Large intestine (tissue), 3 donors: ENCODE measurements at regions not wholly inside any gene's neighbourhood (a gene's known extent, or its start where the extent isn't known, plus 50 kb on each side); places are given as distances from the start of the nearest gene placed in this dataset.

Experiments used
- DNase-seq, 2 donors: peaks; one replicate each; pipeline versions ENCODE4 v3.0.0 to v3.0.0-alpha.2; 2013
- H3K27ac ChIP-seq: one replicate; pipeline ENCODE4 v1.5.1; 2013; ENCODE audit warnings: low read length
- H3K27me3 ChIP-seq: 2 replicates; pipeline ENCODE4 v1.6.1; 2013; ENCODE audit warnings: low read length; ENCODE audit not compliant: control insufficient read depth, insufficient read depth
- H3K36me3 ChIP-seq: 2 replicates; pipeline ENCODE4 v1.6.1; 2013; ENCODE audit warnings: low read length; ENCODE audit not compliant: control insufficient read depth, insufficient read depth
- H3K4me1 ChIP-seq: one replicate; pipeline ENCODE4 v1.6.1; 2013; ENCODE audit warnings: low read length; ENCODE audit not compliant: control insufficient read depth, insufficient read depth
- H3K4me3 ChIP-seq: one replicate; pipeline ENCODE4 v1.5.1; 2013; ENCODE audit warnings: low read length
- H3K9me3 ChIP-seq: one replicate; pipeline ENCODE4 v1.6.1; 2013; ENCODE audit warnings: mild to moderate bottlenecking, low read depth, low read length, moderate library complexity; ENCODE audit not compliant: control insufficient read depth
- WGBS: methylation state at CpG from one replicate; pipeline ENCODE4 v1.1.5; 2013; ENCODE audit warnings: low lambda C conversion rate; ENCODE audit not compliant: insufficient coverage; 5-methylcytosine and 5-hydroxymethylcytosine counted together

DNA sequence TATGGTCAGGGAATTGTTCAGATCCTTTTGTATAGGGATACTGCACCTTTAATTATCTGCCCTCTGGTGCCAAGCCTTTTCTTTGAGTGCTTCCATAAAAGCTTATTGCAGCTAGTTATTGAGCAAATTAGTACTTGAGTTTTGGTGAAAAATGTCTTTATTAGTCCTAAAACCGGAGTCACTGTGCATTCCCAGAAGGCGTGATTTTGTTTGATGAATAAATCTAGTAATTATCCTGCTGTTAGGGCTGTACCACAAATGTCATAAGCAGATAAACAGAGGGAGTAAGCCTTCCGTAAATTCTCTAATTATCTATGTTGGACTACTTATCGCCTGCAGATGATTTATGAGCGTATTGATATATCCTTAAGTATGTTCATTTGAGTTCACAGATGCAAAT is 620.7 kb upstream of the ARRDC3 start:
- Histone ChIP-seq H3K9me3 (no peaks in the 10 kb centered on the region), H3K27ac (no peak overlapping the region), H3K4me1 (no peaks in the 10 kb centered on the region), H3K27me3 (no peaks in the 10 kb centered on the region), H3K36me3 (no peaks in the 10 kb centered on the region), H3K4me3 (no peak overlapping the region)
- no peak for DNase-seq
- WGBS, result 10% methylated on average over 2 of the region's 5 CpGs

GRCh38 chr5:92002721-92003274 is 619.7 kb upstream of the ARRDC3 start:
- Histone ChIP-seq H3K4me1 (no peaks in the 10 kb centered on the region), H3K27ac (no peak overlapping the region), H3K36me3 (no peaks in the 10 kb centered on the region), H3K27me3 (no peaks in the 10 kb centered on the region), H3K4me3 (no peak overlapping the region), H3K9me3 (no peaks in the 10 kb centered on the region)
- no peak for DNase-seq
- 87% methylated on average over 4 of the region's 4 CpGs for WGBS

DNA sequence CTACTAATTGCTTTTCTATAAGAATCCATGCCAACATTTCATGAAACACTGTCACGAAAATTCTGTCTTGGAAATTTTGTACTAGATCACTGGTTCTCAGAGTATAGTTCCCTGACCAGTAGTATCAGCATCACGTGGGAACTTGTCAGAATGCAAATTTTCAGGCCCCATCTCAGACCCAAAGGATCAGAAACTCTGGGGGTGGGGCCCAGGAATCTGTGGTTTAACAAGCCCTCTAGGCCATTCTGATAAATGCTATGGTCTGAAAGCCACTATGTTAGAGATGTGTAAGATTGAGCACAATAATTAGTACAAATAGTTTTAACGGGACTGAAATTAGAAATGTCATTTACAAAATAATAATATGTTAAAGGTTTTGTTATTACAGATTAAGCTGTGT is 615.7 kb upstream of the ARRDC3 start:
- no peak for DNase-seq
- H3K9me3 ChIP-seq, result no peaks in the 10 kb centered on the region
- no peak overlapping the region for H3K4me3 ChIP-seq
- H3K36me3 ChIP-seq, result no peaks in the 10 kb centered on the region
- no peaks in the 10 kb centered on the region for H3K4me1 ChIP-seq
- H3K27me3 ChIP-seq, result no peaks in the 10 kb centered on the region
- 80% methylated on average over 1 of the region's 3 CpGs for WGBS
- no peak overlapping the region for H3K27ac ChIP-seq

DNA sequence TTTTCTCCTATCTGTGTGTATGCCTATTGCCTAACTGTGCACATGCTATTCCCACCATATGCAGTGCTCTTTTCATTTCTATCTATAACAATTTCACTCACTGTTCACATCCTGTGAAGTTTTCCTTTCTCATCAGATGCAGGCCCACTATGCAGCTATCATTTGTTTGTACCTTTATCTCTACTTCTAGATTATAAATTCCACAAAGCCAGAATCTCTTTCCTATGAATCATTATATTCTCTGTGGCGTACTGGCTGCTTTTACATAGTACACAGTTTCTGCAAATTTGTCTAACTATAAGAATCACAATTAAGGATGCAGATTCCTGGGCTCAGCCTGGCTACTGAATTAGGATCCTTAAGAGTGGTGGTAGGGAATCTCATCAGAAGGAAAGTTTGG is 600.8 kb upstream of the ARRDC3 start:
- H3K4me1 ChIP-seq, result no peaks in the 10 kb centered on the region
- no peaks in the 10 kb centered on the region for H3K9me3 ChIP-seq
- H3K4me3 ChIP-seq, result no peak overlapping the region
- no peaks in the 10 kb centered on the region for H3K36me3 ChIP-seq
- DNase-seq, result no peak
- H3K27me3 ChIP-seq, result no peaks in the 10 kb centered on the region
- H3K27ac ChIP-seq, result no peak overlapping the region
- WGBS, result 86% methylated on average over 1 of the region's 1 CpG

- H3K27me3 ChIP-seq, result no peaks in the 10 kb centered on the region
- no peaks in the 10 kb centered on the region for H3K36me3 ChIP-seq
- H3K4me3 ChIP-seq, result no peak overlapping the region
- WGBS, result 95% methylated on average over 2 of the region's 2 CpGs
- no peaks in the 10 kb centered on the region for H3K9me3 ChIP-seq
- no peak overlapping the region for H3K27ac ChIP-seq
- DNase-seq, result no peak
- no peaks in the 10 kb centered on the region for H3K4me1 ChIP-seq
Observed at GRCh38 chr5:91978221-91978882, 595.2 kb upstream of the ARRDC3 start.

DNA sequence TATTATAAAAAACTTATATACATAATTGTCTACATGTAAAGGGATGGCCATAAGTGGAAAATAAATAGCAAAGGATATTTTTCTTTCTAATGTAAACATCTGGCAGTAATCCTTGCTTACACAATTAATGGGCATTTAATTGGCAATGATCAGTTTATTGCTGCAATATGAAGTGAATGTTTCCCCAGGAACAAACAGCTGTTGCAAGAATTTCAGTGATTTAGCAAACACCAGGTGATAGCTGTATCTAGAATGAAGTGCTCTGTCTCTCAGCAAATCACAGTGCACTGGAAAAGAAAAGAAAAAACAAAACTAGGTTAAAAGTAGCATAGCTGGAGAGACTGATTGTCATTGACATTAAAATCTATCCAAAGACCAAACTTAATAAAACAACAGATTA is 594.5 kb upstream of the ARRDC3 start:
- Histone ChIP-seq H3K9me3 (no peaks in the 10 kb centered on the region), H3K27ac (no peak overlapping the region), H3K27me3 (no peaks in the 10 kb centered on the region), H3K36me3 (no peaks in the 10 kb centered on the region), H3K4me3 (no peak overlapping the region), H3K4me1 (no peaks in the 10 kb centered on the region)
- no peak for DNase-seq

DNA sequence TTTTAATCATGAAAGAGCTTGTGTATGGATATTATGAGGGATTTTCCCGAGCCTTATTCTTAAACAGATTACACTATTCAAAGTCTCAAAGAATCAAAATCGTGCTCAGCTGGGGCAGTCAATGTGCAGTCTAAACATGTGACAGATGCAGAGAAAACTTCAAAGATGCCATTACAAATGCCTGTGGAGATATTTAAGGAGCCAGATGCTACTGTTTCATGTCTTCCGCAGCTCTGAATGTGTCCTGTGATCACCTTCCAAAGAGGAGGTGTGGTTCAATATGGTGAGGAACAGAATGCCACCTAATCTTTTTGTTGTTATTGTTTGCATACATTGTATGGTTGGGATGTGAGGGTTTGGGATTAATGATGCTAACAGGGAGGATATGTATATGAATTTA is 593.3 kb upstream of the ARRDC3 start:
- no peak overlapping the region for H3K27ac ChIP-seq
- H3K36me3 ChIP-seq, result no peaks in the 10 kb centered on the region
- H3K27me3 ChIP-seq, result no peaks in the 10 kb centered on the region
- DNase-seq, result no peak
- no peak overlapping the region for H3K4me3 ChIP-seq
- no peaks in the 10 kb centered on the region for H3K9me3 ChIP-seq
- WGBS, result no CpG with 5 or more reads among the region's 3 CpGs
- H3K4me1 ChIP-seq, result no peaks in the 10 kb centered on the region

- WGBS, result 88% methylated on average over 1 of the region's 1 CpG
- Histone ChIP-seq H3K36me3 (no peaks in the 10 kb centered on the region), H3K4me3 (no peak overlapping the region), H3K27me3 (no peaks in the 10 kb centered on the region), H3K9me3 (no peaks in the 10 kb centered on the region), H3K27ac (no peak overlapping the region), H3K4me1 (no peaks in the 10 kb centered on the region)
- DNase-seq, result no peak
Observed at GRCh38 chr5:91963166-91963565, 580.0 kb upstream of the ARRDC3 start.

DNA sequence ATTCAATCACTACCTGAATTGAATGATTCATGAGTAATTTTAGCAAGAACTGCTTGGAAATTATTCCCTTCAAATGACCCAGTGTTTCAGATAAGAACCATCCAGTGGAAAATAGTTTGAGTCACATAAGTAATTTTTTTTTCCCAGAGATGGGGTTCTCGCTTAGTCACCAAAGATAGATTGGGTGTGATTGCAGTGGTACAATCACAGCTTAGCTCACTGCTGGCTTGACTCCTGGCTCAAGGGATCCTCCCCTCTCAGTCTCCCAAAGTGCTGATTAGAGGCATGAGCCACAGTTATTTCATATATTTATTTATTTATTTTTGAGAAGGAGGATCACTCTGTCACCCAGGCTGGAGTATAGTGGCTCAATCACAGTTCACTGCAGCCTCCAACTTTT is 574.5 kb upstream of the ARRDC3 start:
- no peaks in the 10 kb centered on the region for H3K9me3 ChIP-seq
- DNase-seq, result no peak
- H3K36me3 ChIP-seq, result no peaks in the 10 kb centered on the region
- no CpG with 5 or more reads among the region's 1 CpG for WGBS
- no peak overlapping the region for H3K27ac ChIP-seq
- H3K27me3 ChIP-seq, result no peaks in the 10 kb centered on the region
- no peak overlapping the region for H3K4me3 ChIP-seq
- no peaks in the 10 kb centered on the region for H3K4me1 ChIP-seq

DNA sequence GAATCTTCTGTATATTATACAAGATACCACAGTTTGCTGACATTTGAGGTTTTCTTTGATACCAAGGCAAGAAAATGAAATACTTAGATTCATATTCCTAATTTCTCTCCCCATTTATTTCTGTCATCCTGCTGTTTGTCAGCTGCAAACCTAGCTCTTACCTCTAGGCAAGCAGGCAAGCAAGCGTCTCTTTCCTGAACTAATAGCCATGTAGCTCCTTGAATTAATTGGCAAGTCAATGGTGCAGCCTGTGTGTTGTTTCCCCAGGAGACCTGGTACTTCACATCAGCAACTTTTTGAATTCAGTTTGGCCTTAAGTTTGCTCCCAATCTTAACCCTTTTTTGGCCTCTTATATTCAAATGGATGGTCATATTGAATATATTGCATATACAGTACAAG is 573.6 kb upstream of the ARRDC3 start:
- Histone ChIP-seq H3K9me3 (no peaks in the 10 kb centered on the region), H3K27me3 (no peaks in the 10 kb centered on the region), H3K4me1 (no peaks in the 10 kb centered on the region), H3K27ac (no peak overlapping the region), H3K4me3 (no peak overlapping the region), H3K36me3 (no peaks in the 10 kb centered on the region)
- no peak for DNase-seq
- no CpG with 5 or more reads among the region's 1 CpG for WGBS

GRCh38 chr5:91955610-91956009 is 572.5 kb upstream of the ARRDC3 start:
- no peak for DNase-seq
- Histone ChIP-seq H3K27ac (no peak overlapping the region), H3K27me3 (no peaks in the 10 kb centered on the region), H3K36me3 (no peaks in the 10 kb centered on the region), H3K4me3 (no peak overlapping the region), H3K9me3 (no peaks in the 10 kb centered on the region), H3K4me1 (no peaks in the 10 kb centered on the region)
- WGBS, result no CpG with 5 or more reads among the region's 2 CpGs
